GM12892 (cell line): ENCODE measurements at regions not wholly inside any gene's neighbourhood (a gene's known extent, or its start where the extent isn't known, plus 50 kb on each side); places are given as distances from the start of the nearest gene placed in this dataset.

Experiments
- DNase-seq: peaks from one replicate; pipeline ENCODE4 v3.0.0; 2011; ENCODE audit not compliant: insufficient read length
- FAIRE-seq: peaks from 2 replicates; lab custom pipeline; 2011; peaks lifted over from hg19 to GRCh38; lab: Jason Lieb, UNC
- POLR2A ChIP-seq: IDR thresholded peaks from 2 replicates; pipeline ENCODE4 v1.6.1; 2011; ENCODE audit warnings: low read depth, low read length, control low read depth
- POLR2AphosphoS5 ChIP-seq: IDR thresholded peaks from 2 replicates; pipeline ENCODE4 v1.6.1; 2011; ENCODE audit warnings: low read depth, low read length, control low read depth
- TAF1 ChIP-seq: IDR thresholded peaks from 2 replicates; pipeline ENCODE4 v1.6.1; 2011; ENCODE audit warnings: low read depth, mild to moderate bottlenecking, control low read depth, low read length, borderline replicate concordance

GRCh38 chr7:434891-435629 is 84.6 kb downstream of the PDGFA start:
- TF ChIP-seq TAF1, result no peak
- TF ChIP-seq POLR2A, result no peak
- no peak for TF ChIP-seq POLR2AphosphoS5
- no peak for DNase-seq
- FAIRE-seq, result no peak

GRCh38 chr7:435630-436366 is 83.8 kb downstream of the PDGFA start:
- TF ChIP-seq POLR2A (no peak), TAF1 (no peak), POLR2AphosphoS5 (no peak)
- no peak for FAIRE-seq
- DNase-seq, result no peak

- DNase-seq, result no peak
- TF ChIP-seq POLR2AphosphoS5, result no peak
- FAIRE-seq, result no peak
Observed at GRCh38 chr7:436367-437128, 83.1 kb downstream of the PDGFA start.

- no peak for DNase-seq
- no peak for TF ChIP-seq POLR2AphosphoS5
- FAIRE-seq, result no peak
Observed at GRCh38 chr7:437329-438251, 82.1 kb downstream of the PDGFA start.

GRCh38 chr7:438361-438760 is 81.3 kb downstream of the PDGFA start:
- FAIRE-seq (no peak), DNase-seq (no peak)
- TF ChIP-seq TAF1 (no peak), POLR2A (no peak), POLR2AphosphoS5 (no peak)

GRCh38 chr7:438916-439315 is 80.7 kb downstream of the PDGFA start:
- FAIRE-seq (no peak), DNase-seq (no peak)
- TF ChIP-seq POLR2A, result no peak
- no peak for TF ChIP-seq POLR2AphosphoS5
- no peak for TF ChIP-seq TAF1

GRCh38 chr7:440059-440749 is 79.4 kb downstream of the PDGFA start:
- DNase-seq, result no peak
- no peak for FAIRE-seq
- TF ChIP-seq TAF1 (no peak), POLR2AphosphoS5 (no peak), POLR2A (no peak)

GRCh38 chr7:441684-442421 is 77.8 kb downstream of the PDGFA start:
- TF ChIP-seq POLR2AphosphoS5 (no peak), POLR2A (no peak), TAF1 (no peak)
- FAIRE-seq (no peak), DNase-seq (no peak)

- TF ChIP-seq POLR2A (no peak), TAF1 (no peak), POLR2AphosphoS5 (no peak)
- no peak for FAIRE-seq
- no peak for DNase-seq
Observed at GRCh38 chr7:442457-442856, 77.2 kb downstream of the PDGFA start.

- TF ChIP-seq POLR2AphosphoS5, result no peak
- FAIRE-seq (no peak), DNase-seq (no peak)
Observed at GRCh38 chr7:443279-443833, 76.3 kb downstream of the PDGFA start.
